Stimulated activated memory B cell treated with anti-CD40 and anti-IgM and Interleukin-4, amounts not matched to agents 10 μg/mL and 1 μg/mL and 100 μg/mL, for 72 hours (primary cell): ENCODE measurements at regions not wholly inside any gene's neighbourhood (a gene's known extent, or its start where the extent isn't known, plus 50 kb on each side); places are given as distances from the start of the nearest gene placed in this dataset.
"Not testable (repeated sequence)": the region's sequence is repeated elsewhere in the genome, so short reads cannot be mapped to it uniquely, and the experiment has no call there.

Source experiments
- ATAC-seq: fragments of 150-1000 bp; cut with Tn5 transposase; 2 replicates; pipeline ENCODE4 v1.10.0; 2021
- H3K27ac Mint-ChIP-seq: one replicate; pipeline ENCODE4 v1.8.0; 2022; ENCODE audit warnings: mild to moderate bottlenecking, mixed read lengths
- H3K27me3 Mint-ChIP-seq: one replicate; pipeline ENCODE4 v1.8.0; 2022; ENCODE audit warnings: mixed read lengths
- H3K36me3 Mint-ChIP-seq: one replicate; pipeline ENCODE4 v1.8.0; 2022; ENCODE audit warnings: mixed read lengths
- H3K4me1 Mint-ChIP-seq: one replicate; pipeline ENCODE4 v1.8.0; 2022; ENCODE audit warnings: mixed read lengths
- H3K4me3 Mint-ChIP-seq: one replicate; pipeline ENCODE4 v1.8.0; 2022; ENCODE audit warnings: mild to moderate bottlenecking, moderate library complexity, mixed read lengths
- H3K9me3 Mint-ChIP-seq: one replicate; pipeline ENCODE4 v1.8.0; 2022; ENCODE audit warnings: mixed read lengths

DNA sequence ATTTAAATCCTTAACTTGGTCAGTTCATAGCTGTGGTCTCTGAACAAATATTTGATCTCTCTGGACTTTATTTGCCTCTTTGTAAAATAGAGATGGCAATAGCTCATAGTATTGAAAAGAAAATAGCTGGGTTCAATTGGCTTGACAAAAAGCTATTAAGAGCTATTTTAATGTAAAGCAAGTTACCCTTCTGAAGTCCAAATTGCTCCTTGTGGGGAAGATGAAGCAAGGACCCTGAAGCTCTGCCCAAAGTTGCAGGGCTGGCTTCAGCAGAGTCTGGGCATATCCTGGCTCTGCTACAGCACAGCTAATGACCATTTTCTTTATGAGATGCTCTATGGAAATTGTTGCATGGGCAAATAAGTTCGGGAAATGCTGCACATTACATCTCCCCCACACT is 484.5 kb downstream of the TDRD3 start:
- Mint-ChIP-seq H3K36me3 (no peaks in the 10 kb centered on the region), H3K4me1 (no peaks in the 10 kb centered on the region), H3K27ac (no peak overlapping the region), H3K27me3 (no peaks in the 10 kb centered on the region), H3K4me3 (no peak overlapping the region), H3K9me3 (no peaks in the 10 kb centered on the region)
- no peak for ATAC-seq

- H3K27me3 Mint-ChIP-seq: no peaks in the 10 kb centered on the region
- no peak overlapping the region for H3K4me3 Mint-ChIP-seq
- H3K4me1 Mint-ChIP-seq: no peaks in the 10 kb centered on the region
- H3K36me3 Mint-ChIP-seq: no peaks in the 10 kb centered on the region
- no peak overlapping the region for H3K27ac Mint-ChIP-seq
- H3K9me3 Mint-ChIP-seq: peaks cover 11% of the 10 kb centered on the region
- ATAC-seq: no peak
These were observed 476.1 kb downstream of the TDRD3 start for GRCh38 chr13:60873116-60873515.

DNA sequence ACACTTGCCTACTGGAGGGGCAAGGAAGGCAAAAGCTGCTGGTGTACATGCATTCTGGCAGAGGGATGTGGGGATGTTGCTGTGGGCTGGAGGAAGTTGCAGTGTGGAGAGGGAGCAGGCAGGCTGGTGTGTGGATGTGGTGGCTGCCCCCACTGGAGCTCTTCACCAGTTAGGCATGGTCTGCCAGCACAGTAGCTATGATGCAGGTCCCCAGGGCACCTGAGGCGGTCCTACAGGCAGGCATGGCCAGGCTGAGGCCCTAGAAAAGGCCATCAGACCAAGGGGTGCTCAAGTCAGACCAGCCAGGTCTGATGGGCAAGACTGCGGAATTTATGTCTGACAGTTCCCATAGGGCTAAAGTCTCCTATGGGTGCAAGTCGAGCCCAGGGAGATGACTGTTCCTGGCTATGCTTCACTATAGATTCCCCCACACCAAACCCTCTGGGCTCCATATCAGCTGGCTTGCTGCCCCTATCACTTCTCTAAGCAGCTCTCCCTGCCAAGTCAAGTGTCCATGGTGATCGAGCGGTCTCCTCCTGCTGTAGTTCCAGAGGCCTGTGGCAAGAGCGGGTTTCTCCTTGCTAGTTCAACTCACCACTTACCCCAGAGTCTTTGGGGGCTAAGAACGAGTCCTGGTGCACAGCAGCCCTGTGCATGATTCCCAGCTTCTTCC is 473.1 kb downstream of the TDRD3 start:
- Mint-ChIP-seq H3K4me3 (no peak overlapping the region), H3K27ac (no peak overlapping the region), H3K36me3 (no peaks in the 10 kb centered on the region), H3K9me3 (peaks cover 34% of the 10 kb centered on the region), H3K27me3 (no peaks in the 10 kb centered on the region), H3K4me1 (no peaks in the 10 kb centered on the region)
- no peak for ATAC-seq

DNA sequence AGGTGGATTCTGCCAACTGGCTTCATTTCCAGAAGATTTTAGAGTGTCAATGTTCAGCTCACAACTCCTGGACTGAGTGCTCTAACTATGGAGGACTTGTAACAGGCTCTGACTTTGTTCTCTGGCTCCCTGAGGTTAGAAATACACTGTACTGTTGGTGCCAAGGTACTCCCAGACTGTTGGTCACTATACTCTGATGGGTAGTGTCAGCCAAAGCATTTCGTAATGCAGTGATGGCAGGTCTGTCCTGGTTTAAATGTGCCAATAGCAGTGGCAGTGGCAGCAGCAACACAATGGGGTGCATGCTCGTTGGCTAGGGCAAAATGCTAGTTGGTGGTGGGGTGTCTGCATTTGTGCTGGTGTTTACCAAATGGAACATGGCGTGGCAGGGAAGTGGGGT is 472.2 kb downstream of the TDRD3 start:
- Mint-ChIP-seq H3K4me3 (no peak overlapping the region), H3K36me3 (no peaks in the 10 kb centered on the region), H3K27me3 (no peaks in the 10 kb centered on the region), H3K4me1 (no peaks in the 10 kb centered on the region), H3K9me3 (peaks cover 39% of the 10 kb centered on the region), H3K27ac (no peak overlapping the region)
- ATAC-seq: no peak

GRCh38 chr13:60862036-60862435 is 465.0 kb downstream of the TDRD3 start:
- ATAC-seq: no peak
- Mint-ChIP-seq H3K9me3 (peaks cover 28% of the 10 kb centered on the region), H3K27me3 (no peaks in the 10 kb centered on the region), H3K27ac (no peak overlapping the region), H3K4me3 (no peak overlapping the region), H3K4me1 (no peaks in the 10 kb centered on the region), H3K36me3 (no peaks in the 10 kb centered on the region)

DNA sequence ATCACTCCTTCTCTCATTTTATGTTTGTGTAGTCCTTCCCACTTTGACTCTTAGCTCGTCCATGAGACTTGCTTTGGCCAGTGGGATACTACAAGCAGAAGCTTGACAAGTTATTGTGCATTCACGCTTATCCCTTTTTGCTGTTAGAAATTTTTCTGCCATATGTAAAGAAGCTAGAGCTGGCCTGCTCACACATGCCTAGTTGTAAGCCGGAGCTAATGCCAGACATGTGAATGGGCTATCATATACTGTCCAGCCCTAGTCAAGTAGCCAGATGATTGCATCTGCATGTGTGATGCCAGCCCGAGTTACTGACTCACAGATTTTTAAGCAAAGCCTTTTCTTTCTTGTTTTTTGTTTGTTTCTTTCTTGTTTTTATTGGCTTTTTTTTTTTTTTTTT is 460.7 kb downstream of the TDRD3 start:
- no peak overlapping the region for H3K27ac Mint-ChIP-seq
- no peaks in the 10 kb centered on the region for H3K27me3 Mint-ChIP-seq
- H3K9me3 Mint-ChIP-seq: peaks cover 13% of the 10 kb centered on the region

GRCh38 chr13:60852886-60853285 is 455.9 kb downstream of the TDRD3 start:
- Mint-ChIP-seq H3K4me3 (no peak overlapping the region), H3K27me3 (no peaks in the 10 kb centered on the region), H3K36me3 (no peaks in the 10 kb centered on the region), H3K9me3 (peaks cover 18% of the 10 kb centered on the region), H3K4me1 (no peaks in the 10 kb centered on the region), H3K27ac (no peak overlapping the region)
- no peak for ATAC-seq

More for the DNA sequence above, 460.7 kb downstream of the TDRD3 start:
- no peaks in the 10 kb centered on the region for H3K36me3 Mint-ChIP-seq
- ATAC-seq: no peak
- H3K4me3 Mint-ChIP-seq: no peak overlapping the region
- H3K4me1 Mint-ChIP-seq: no peaks in the 10 kb centered on the region

GRCh38 chr13:60851378-60851777 is 454.4 kb downstream of the TDRD3 start:
- no peak overlapping the region for H3K27ac Mint-ChIP-seq
- no peak for ATAC-seq
- no peak overlapping the region for H3K4me3 Mint-ChIP-seq
- peaks cover 21% of the 10 kb centered on the region for H3K9me3 Mint-ChIP-seq
- H3K27me3 Mint-ChIP-seq: no peaks in the 10 kb centered on the region
- no peaks in the 10 kb centered on the region for H3K36me3 Mint-ChIP-seq
- no peaks in the 10 kb centered on the region for H3K4me1 Mint-ChIP-seq

GRCh38 chr13:60850526-60850925 is 453.5 kb downstream of the TDRD3 start:
- Mint-ChIP-seq H3K4me3 (no peak overlapping the region), H3K4me1 (no peaks in the 10 kb centered on the region), H3K36me3 (no peaks in the 10 kb centered on the region), H3K9me3 (peaks cover 20% of the 10 kb centered on the region), H3K27me3 (no peaks in the 10 kb centered on the region), H3K27ac (no peak overlapping the region)
- ATAC-seq: no peak

DNA sequence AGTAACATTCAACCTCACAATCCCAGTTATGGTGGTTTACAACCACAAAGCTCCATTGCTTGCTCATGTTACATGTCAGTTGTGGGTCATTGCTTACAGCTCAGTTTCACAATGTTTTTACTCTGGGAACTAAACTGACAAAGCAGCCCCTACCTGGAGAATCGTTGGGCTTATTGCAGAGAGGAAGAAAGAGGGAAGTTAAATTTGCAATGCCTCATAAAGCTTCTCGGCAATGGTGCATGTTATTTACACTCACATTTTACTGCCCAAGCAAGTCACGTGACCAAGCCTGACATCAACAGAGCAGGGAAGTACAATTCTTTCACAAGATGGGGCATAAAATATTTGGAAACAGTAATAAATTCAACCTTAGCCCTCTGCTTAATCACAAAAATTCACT is 441.6 kb downstream of the TDRD3 start:
- no peaks in the 10 kb centered on the region for H3K4me1 Mint-ChIP-seq
- no peaks in the 10 kb centered on the region for H3K9me3 Mint-ChIP-seq
- H3K4me3 Mint-ChIP-seq: no peak overlapping the region
- no peak overlapping the region for H3K27ac Mint-ChIP-seq
- no peaks in the 10 kb centered on the region for H3K36me3 Mint-ChIP-seq
- ATAC-seq: no peak
- no peaks in the 10 kb centered on the region for H3K27me3 Mint-ChIP-seq

DNA sequence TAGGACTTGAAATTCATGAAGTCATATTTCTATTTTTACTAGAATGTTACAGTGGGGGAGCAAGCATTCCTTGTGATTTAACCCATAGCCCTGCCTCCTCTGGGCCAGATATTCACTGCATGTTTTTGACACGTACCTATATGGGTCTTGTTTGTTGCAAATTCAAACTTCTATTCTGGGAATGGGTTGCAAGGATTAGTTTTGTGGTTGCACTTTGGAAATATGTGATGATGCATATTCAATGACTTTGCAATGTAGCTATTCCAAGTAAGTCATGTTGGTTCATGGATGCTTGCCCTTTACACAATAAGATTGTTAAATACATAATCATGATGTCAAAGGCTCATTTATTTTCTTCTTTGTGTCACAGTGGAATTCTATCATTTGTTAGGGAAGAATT is 440.8 kb downstream of the TDRD3 start:
- H3K27me3 Mint-ChIP-seq: no peaks in the 10 kb centered on the region
- H3K4me1 Mint-ChIP-seq: no peaks in the 10 kb centered on the region
- H3K36me3 Mint-ChIP-seq: no peaks in the 10 kb centered on the region
- no peak overlapping the region for H3K27ac Mint-ChIP-seq
- H3K4me3 Mint-ChIP-seq: no peak overlapping the region
- H3K9me3 Mint-ChIP-seq: no peaks in the 10 kb centered on the region
- ATAC-seq: no peak

DNA sequence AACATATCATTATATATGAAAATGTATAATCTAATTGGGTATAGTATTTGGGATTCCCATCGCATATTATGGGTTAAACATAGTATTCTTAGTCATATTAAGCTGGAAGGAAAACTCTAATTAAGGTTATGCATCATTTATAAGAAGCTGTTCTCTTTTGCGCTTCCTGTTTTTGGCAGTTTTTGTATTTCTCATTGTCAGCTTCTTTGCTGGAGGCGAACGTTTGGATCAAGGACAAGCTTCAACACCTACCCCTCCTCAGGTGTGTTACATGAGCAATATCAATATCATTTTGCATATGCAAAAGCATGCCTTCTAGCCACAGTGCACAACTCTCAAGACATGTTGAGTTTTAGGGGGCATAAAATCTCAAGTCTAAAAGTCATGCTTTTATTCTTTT is 439.8 kb downstream of the TDRD3 start:
- peaks cover 1% of the 10 kb centered on the region for H3K9me3 Mint-ChIP-seq
- no peak overlapping the region for H3K4me3 Mint-ChIP-seq
- no peaks in the 10 kb centered on the region for H3K4me1 Mint-ChIP-seq
- H3K36me3 Mint-ChIP-seq: no peaks in the 10 kb centered on the region
- no peaks in the 10 kb centered on the region for H3K27me3 Mint-ChIP-seq
- no peak overlapping the region for H3K27ac Mint-ChIP-seq
- no peak for ATAC-seq

- Mint-ChIP-seq H3K36me3 (no peaks in the 10 kb centered on the region), H3K4me1 (no peaks in the 10 kb centered on the region), H3K4me3 (no peak overlapping the region), H3K27me3 (no peaks in the 10 kb centered on the region), H3K27ac (no peak overlapping the region), H3K9me3 (peaks cover 19% of the 10 kb centered on the region)
- no peak for ATAC-seq
These were observed 414.6 kb downstream of the TDRD3 start for GRCh38 chr13:60811581-60811980.

- H3K27me3 Mint-ChIP-seq, ATAC-seq, H3K36me3 Mint-ChIP-seq, H3K27ac Mint-ChIP-seq, H3K4me3 Mint-ChIP-seq, H3K4me1 Mint-ChIP-seq: not testable (repeated sequence)
- peaks cover 14% of the 10 kb centered on the region for H3K9me3 Mint-ChIP-seq
These were observed 408.6 kb downstream of the TDRD3 start for GRCh38 chr13:60805640-60806039.

DNA sequence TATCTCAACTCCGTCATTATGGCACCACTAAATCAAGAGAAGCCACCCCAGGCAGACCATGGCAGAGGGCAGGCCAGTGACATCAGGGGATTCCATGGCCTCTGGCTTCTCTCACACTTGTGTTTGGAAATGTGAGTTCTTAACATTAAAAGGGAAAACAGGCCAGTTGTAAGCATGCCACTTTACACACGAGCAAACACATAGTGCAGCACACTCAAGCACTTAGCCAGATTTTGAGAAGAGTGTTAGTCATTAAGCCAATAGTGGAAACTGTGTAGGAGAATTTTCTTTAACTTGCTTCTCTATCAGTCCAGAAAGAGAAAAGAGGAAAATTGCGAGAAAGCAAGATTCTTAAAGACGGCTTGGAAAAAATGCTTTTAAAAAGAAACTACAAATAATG is 401.5 kb downstream of the TDRD3 start:
- Mint-ChIP-seq H3K9me3 (peaks cover 8% of the 10 kb centered on the region), H3K4me3 (no peak overlapping the region), H3K36me3 (no peaks in the 10 kb centered on the region), H3K27ac (no peak overlapping the region), H3K27me3 (no peaks in the 10 kb centered on the region), H3K4me1 (no peaks in the 10 kb centered on the region)
- ATAC-seq: no peak

DNA sequence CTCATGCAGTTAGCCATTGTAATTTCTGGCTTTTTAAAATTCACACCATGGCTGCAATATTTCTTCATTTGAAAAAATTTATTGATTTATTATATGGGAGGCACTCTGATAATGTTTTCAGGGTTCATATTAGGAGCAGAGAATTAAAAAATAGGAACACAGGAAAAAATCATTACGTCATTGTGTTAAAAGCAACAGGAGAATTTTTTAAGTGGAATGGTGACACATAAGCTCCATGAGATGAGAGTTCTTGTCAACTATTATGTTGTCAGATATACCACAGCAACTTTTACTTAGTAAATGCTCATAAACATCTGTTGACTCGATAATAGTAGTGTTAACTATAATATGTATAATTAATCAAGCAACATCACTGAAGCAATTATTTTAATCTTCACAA is 400.1 kb downstream of the TDRD3 start:
- Mint-ChIP-seq H3K27me3 (no peaks in the 10 kb centered on the region), H3K9me3 (no peaks in the 10 kb centered on the region), H3K36me3 (no peaks in the 10 kb centered on the region), H3K27ac (no peak overlapping the region), H3K4me3 (no peak overlapping the region), H3K4me1 (no peaks in the 10 kb centered on the region)
- no peak for ATAC-seq

DNA sequence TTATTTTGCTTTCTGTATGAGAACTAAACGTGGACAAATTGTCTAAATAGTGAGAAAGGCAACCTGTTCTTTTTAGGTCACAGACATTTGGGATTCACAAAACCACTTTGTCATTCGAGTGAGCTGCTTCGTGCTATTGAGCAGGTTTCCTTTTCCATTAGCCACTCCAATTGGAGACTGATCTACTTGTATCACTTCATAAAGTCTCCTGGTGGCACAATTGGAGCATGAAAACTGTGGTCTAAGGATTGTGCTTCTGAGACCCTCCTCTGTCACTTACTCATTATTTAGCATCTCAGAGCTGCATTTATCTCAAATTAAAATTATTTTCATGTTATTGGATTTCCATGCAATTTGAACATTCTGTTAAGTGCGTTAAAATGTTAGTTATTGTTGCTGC is 397.7 kb downstream of the TDRD3 start:
- H3K27me3 Mint-ChIP-seq: no peaks in the 10 kb centered on the region
- no peak overlapping the region for H3K4me3 Mint-ChIP-seq
- no peak for ATAC-seq
- no peak overlapping the region for H3K27ac Mint-ChIP-seq
- H3K4me1 Mint-ChIP-seq: no peaks in the 10 kb centered on the region
- no peaks in the 10 kb centered on the region for H3K9me3 Mint-ChIP-seq
- no peaks in the 10 kb centered on the region for H3K36me3 Mint-ChIP-seq
